Peyer's patch (tissue), 4 donors: ENCODE measurements at regions not wholly inside any gene's neighbourhood (a gene's known extent, or its start where the extent isn't known, plus 50 kb on each side); places are given as distances from the start of the nearest gene placed in this dataset.
"Not testable (repeated sequence)": the region's sequence is repeated elsewhere in the genome, so short reads cannot be mapped to it uniquely, and the experiment has no call there.

Experiments
- CTCF ChIP-seq, 6 experiments: fragments of 450-650 bp in 4 of 6; fragments of 200-600 bp in 2 of 6; sonication (generic) in 1 of 6; IDR thresholded peaks; one replicate each; pipeline ENCODE4 v1.5.1; 2017 to 2019; ENCODE audit warnings: antibody characterized with exemption in 6 of 6, mild to moderate bottlenecking in 3 of 6, moderate library complexity in 1 of 6
- POLR2A ChIP-seq, 2 donors: fragments of 450-650 bp; IDR thresholded peaks; one replicate each; pipeline ENCODE4 v1.5.1; 2017; ENCODE audit warnings: antibody characterized with exemption in 2 of 2, mild to moderate bottlenecking in 2 of 2, moderate library complexity in 2 of 2

GRCh38 chr14:105746800-105747502 is 220.6 kb downstream of the TMEM121 start:
- not testable (repeated sequence) for TF ChIP-seq CTCF, POLR2A (IDR thresholded peaks at IDR 0.05)
